Hippocampal formation (tissue), 2 donors: ENCODE measurements at regions not wholly inside any gene's neighbourhood (a gene's known extent, or its start where the extent isn't known, plus 50 kb on each side); places are given as distances from the start of the nearest gene placed in this dataset.
"Not testable (repeated sequence)": the region's sequence is repeated elsewhere in the genome, so short reads cannot be mapped to it uniquely, and the experiment has no call there.

ENCODE experiments used
- DNase-seq, 2 donors: peaks; one replicate each; lab custom pipeline; 2025; lab: John Stamatoyannopoulos, UW

DNA sequence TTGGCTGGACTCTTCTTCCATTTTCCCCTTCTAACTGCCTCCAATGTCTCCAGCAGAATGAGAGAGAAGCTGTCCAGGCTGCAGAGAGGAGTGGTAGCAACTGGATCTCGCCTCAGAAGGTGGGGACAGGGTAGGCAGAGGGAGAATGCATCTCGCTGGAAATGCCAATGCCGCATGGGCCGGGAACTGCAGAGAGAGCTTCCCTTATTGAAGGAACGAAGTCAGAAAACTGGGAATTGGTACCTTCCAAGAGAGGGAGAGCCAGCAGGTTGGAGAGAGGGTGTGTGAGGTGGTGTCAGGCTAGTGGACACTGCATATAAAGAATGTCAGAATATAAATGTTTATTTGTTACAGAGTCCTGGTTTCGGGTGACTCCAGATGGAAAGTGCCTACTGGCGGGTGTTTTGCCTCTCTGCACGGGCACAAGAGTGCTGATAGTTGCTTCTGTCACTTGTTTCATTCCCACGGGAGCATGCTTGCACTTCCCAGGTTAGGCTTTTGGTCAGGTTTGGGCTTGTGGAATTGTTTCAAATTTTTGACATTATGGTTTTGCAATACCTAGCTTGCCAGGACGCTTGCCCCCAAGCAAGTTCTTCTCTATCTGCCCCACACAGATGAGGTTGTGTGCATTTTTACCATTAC, 156.8 kb upstream of the STS start:
- DNase-seq = no peak

DNA sequence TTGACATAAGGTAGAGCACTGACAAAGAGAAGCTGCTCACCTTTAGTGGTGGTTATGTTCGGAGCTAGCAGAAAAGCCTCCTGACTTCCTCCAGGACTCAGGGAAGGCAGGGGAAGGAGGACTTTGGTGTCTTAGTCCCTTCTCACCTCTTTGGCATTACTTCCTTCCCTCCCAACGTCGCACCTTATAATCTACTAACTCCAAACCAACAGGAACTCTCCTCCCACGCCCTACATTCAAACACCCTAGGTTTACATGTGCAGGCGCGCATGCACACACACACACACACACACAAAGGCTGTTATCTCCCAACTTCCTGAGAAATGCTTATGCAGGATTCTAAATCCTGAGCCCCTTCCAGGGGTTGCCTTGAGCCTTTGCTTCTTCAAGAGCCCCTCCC, 157.7 kb upstream of the STS start:
- DNase-seq = no peak

- DNase-seq = not testable (repeated sequence)
Observed at GRCh38 chrX:6988694-6989093, 158.8 kb upstream of the STS start.

DNA sequence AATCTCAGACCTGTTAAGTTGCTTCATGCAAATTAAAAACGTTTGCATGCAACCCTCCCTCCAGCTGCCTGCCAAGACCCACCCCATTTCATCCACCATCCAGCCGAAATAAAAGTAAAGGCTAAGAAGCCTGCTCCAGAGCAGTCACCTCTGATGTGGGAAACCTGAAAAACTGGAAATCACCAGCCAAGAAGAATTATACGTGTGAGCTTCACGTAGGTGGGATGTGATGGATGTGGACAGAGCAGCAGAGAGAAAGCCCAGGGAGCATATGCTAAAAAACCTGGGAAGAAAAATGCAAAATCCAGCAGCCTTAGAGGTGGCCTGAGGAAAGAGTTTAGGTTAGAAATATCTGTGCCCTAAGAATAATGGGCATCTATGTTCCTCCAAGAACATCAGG, 160.6 kb upstream of the STS start:
- no peak for DNase-seq

DNA sequence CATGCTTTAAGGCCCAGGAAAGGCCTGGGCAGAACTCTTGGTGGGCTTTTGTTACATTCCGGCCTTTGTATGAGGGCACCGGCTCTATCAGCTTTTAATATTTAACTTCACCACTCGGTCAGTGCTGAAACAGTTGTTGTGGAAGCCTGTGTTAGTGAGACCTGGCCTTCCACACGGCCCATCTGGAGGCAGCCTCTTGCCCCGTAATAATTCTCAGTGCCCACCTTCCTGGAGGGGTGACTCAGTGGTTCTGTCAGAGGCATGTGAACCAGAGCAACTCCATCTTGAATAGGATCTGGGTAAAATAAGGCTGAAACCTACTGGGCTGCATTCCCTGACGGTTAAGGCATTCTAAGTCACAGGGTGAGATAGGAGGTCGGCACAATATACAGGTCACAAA, 162.0 kb upstream of the STS start:
- DNase-seq = no peak

GRCh38 chrX:6983207-6983955, 164.1 kb upstream of the STS start:
- no peak for DNase-seq

DNA sequence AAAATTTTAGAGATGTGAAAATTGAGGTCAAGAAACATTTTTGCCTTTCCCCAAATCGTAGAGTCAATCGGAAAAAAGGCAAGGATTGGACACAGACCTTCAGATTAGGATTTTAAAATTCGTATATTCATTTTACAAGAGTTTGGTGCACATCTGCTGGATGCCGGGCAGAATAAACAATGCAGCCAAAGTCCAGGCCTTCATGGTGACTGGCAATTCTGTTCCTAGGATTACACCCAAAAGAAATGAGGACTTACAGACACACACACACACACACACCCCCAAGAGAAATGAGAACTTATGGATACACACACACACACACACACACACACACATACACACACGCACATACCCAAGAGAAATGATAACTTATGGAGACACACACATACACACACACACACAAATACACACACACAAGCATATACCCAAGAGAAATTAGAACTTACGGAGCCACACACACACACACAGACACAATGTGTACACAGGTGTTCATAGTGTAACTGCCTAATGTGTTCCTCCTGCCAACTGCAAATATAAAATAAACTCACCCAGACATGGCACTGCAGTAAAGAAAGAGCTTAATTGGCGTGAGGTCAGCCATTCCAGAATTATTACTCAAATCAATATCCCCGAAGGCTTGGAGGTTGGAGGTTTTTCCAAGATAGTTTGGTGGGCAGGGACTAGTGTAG, 165.7 kb upstream of the STS start:
- no peak for DNase-seq

GRCh38 chrX:6980981-6981380, 166.5 kb upstream of the STS start:
- DNase-seq = no peak

- no peak for DNase-seq
Observed at GRCh38 chrX:6968231-6968630, 179.3 kb upstream of the STS start.

- DNase-seq = no peak
Observed at GRCh38 chrX:6965729-6966128, 181.8 kb upstream of the STS start.

DNA sequence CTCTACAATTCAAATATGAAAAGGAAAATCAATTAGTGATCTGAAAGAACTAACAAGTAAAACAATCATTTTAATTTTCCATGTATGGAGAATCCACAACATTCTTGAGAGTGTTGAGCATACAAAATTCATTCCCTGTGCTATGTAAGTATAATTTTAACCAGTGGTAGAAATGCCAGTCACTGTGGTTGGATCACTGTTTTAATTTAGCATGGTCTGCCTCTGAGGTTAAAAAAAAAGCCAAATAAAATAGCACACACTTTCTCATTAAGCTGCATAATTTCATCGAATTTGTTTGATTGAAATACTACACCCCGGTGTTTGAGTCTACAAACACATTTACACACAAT, 185.5 kb upstream of the STS start:
- DNase-seq = no peak

DNA sequence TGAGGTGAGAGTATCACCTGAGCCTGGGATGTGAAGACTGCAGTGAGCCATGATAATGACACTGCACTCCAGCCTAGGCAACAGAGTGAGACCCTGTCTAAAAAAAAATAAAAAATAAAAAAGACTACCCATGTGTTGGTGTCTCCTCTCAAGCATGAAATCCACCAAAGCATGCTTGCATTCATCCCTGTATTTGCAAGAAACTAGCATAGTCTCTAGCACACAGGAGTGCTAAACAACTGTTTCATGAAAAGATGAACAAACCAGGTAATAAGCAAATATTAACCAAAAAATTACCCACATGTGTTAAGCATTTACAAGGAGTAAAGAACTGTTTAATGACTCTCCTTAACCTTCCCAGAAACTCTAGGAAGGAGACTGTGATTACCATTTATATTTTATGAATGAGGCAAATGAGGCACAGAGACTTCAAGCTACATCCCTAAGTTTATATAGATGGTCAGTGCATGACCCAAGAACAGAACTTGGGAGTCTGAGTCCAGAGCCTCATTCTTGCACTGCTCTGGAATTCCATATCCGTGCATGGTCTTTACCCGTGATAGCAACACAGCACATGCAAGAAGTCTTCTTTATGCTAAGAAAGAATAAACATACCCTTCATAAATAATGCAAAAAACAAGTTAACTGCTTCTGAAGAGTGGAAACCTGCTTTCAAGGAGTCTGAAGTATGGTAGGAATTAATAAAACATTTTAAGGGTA, 186.1 kb upstream of the STS start:
- DNase-seq = no peak

DNA sequence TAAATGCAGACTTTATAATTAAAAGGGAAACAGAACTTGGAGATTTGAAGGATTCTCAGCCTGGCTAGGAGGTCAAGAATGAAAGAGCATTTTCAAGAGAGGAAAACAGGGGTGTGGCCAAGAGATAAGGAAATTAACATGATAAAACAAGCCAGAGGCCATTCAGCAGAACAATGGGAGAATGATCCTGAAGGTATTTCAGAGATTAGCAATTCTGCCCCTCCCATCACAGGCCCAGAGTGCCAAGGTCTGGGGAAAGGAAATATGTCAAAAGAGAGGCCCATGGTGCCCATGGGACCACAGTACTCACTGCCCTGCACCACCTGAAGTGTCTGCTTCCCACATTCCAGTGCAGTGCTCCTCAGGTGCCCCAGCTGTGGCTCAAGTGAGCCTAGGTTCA, 188.5 kb upstream of the STS start:
- DNase-seq = no peak

DNA sequence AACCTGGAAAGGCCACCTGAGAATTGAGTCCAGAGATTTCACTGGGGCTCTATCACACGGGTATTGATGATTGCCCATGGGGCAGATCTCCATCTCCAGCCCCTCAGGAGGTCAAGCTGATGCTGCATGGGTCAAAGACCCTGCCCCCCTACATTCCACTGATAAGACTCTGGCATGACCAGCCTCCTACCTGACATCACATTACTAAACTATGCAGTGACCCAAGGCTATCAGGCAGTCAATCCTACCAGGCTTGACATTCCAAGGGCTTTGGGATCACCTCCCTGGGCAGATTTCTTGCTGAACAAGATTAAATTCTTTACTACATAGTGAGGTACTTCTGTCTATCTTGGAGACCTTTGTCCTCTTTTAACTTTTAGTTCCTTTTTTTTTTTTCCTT, 192.7 kb upstream of the STS start:
- no peak for DNase-seq

GRCh38 chrX:6946168-6946567, 201.3 kb upstream of the STS start:
- no peak for DNase-seq

DNA sequence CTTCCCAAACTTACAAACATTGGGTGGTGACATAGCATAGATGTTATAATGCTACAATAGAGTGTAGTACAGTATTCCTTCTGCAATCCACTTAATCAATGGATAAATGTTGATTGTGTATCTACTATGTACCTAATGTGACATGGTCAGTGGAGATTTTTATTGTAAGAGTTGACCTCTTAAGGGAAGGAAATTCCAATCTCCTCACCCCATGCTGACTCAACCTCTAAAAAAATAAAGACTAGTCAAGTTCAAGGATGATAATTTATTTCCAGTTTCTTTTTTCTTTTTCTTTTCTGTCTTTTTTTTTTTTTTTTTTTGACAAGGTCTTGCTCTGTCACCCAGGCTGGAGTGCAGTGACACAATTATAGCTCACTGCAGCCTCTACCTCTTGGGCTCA, 206.5 kb upstream of the STS start:
- no peak for DNase-seq

DNA sequence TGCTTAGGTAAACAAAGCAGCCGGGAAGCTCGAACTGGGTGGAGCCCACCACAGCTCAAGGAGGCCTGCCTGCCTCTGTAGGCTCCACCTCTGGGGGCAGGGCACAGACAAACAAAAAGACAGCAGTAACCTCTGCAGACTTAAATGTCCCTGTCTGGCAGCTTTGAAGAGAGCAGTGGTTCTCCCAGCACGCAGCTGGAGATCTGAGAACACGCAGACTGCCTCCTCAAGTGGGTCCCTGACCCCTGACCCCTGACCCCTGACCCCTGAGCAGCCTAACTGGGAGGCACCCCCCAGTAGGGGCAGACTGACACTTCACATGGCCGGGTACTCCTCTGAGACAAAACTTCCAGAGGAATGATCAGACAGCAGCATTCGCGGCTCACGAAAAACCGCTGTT, 214.6 kb upstream of the STS start:
- not testable (repeated sequence) for DNase-seq

DNA sequence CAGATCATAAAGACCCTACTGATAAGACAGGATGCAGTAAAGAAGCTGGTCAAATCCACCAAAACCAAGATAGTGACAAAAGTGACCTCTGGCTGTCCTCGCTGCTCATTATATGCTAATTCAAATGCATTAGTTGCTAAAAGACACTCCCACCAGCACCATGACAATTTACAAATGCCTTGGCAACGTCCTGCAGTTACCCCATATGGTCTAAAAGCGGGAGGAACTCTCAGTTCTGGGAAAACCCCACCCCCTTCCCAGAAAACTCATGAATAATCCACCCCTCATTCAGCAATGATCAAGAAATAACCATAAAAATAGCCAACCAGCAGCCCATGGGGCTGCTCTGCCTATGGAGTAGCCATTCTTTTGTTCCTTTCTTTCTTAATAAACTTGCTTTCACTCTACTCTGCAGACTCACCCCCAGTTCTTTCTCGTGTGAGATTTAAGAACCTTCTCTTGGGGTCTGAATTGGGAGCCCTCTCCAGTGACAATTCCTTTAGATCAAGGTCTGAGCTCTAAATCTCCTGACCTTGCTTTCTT, 217.1 kb upstream of the STS start:
- no peak for DNase-seq

- no peak for DNase-seq
Observed at GRCh38 chrX:6924443-6925077, 223.0 kb upstream of the STS start.

- DNase-seq = no peak
Observed at GRCh38 chrX:6917666-6918065, 229.8 kb upstream of the STS start.

- DNase-seq = no peak
Observed at GRCh38 chrX:6910218-6910617, 237.3 kb upstream of the STS start.

GRCh38 chrX:6909396-6909795, 238.1 kb upstream of the STS start:
- DNase-seq = no peak
